Breast epithelium (tissue), 3 donors: ENCODE measurements at regions not wholly inside any gene's neighbourhood (a gene's known extent, or its start where the extent isn't known, plus 50 kb on each side); places are given as distances from the start of the nearest gene placed in this dataset.

Experiments used
- POLR2AphosphoS5 ChIP-seq, 3 donors: sonication (generic); formaldehyde crosslinking; IDR thresholded peaks; one replicate each; pipeline ENCODE4 v1.6.1; 2017; ENCODE audit warnings: antibody characterized with exemption in 3 of 3
- TF ChIP-seq, protein P1 (sequence below), 3 donors: fragments of 450-650 bp; IDR thresholded peaks; one replicate each; pipeline ENCODE4 v1.5.1; 2016 to 2017; ENCODE audit warnings: antibody characterized with exemption in 3 of 3, mild to moderate bottlenecking in 3 of 3, moderate library complexity in 3 of 3

- TF ChIP-seq, protein P1, sequence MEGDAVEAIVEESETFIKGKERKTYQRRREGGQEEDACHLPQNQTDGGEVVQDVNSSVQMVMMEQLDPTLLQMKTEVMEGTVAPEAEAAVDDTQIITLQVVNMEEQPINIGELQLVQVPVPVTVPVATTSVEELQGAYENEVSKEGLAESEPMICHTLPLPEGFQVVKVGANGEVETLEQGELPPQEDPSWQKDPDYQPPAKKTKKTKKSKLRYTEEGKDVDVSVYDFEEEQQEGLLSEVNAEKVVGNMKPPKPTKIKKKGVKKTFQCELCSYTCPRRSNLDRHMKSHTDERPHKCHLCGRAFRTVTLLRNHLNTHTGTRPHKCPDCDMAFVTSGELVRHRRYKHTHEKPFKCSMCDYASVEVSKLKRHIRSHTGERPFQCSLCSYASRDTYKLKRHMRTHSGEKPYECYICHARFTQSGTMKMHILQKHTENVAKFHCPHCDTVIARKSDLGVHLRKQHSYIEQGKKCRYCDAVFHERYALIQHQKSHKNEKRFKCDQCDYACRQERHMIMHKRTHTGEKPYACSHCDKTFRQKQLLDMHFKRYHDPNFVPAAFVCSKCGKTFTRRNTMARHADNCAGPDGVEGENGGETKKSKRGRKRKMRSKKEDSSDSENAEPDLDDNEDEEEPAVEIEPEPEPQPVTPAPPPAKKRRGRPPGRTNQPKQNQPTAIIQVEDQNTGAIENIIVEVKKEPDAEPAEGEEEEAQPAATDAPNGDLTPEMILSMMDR (IDR thresholded peaks at IDR 0.05), result no peak
- TF ChIP-seq POLR2AphosphoS5 (IDR thresholded peaks at IDR 0.05), result no peak
These were observed 118.9 kb upstream of the MBNL1 start for GRCh38 chr3:152149832-152150231.
